ENCODE measurements at regions not wholly inside any gene's neighbourhood (a gene's known extent, or its start where the extent isn't known, plus 50 kb on each side); places are given as distances from the start of the nearest gene placed in this dataset.
"Not testable (repeated sequence)": the region's sequence is repeated elsewhere in the genome, so short reads cannot be mapped to it uniquely, and the experiment has no call there.

GRCh38 chr7:68977385-68978055 lies 620.8 kb upstream of the AUTS2 start:
- peaks cover 7% of the 10 kb centered on the region for H3K9me3 Mint-ChIP-seq
- ATAC-seq: no peak
- no peak overlapping the region for H3K4me3 Mint-ChIP-seq
- no peaks in the 10 kb centered on the region for H3K27me3 Mint-ChIP-seq
- H3K27ac Mint-ChIP-seq: no peak overlapping the region
- no peaks in the 10 kb centered on the region for H3K36me3 Mint-ChIP-seq
- H3K4me1 Mint-ChIP-seq: no peaks in the 10 kb centered on the region

GRCh38 chr7:68978710-68979109 lies 619.6 kb upstream of the AUTS2 start:
- peaks cover 7% of the 10 kb centered on the region for H3K9me3 Mint-ChIP-seq
- no peak overlapping the region for H3K4me3 Mint-ChIP-seq
- no peak for ATAC-seq
- H3K4me1 Mint-ChIP-seq: no peaks in the 10 kb centered on the region
- H3K27me3 Mint-ChIP-seq: no peaks in the 10 kb centered on the region
- H3K36me3 Mint-ChIP-seq: no peaks in the 10 kb centered on the region
- no peak overlapping the region for H3K27ac Mint-ChIP-seq

- Mint-ChIP-seq H3K4me3 (no peak overlapping the region), H3K36me3 (no peaks in the 10 kb centered on the region), H3K9me3 (peaks cover 7% of the 10 kb centered on the region), H3K4me1 (no peaks in the 10 kb centered on the region), H3K27me3 (no peaks in the 10 kb centered on the region), H3K27ac (no peak overlapping the region)
- ATAC-seq: no peak
Measured at GRCh38 chr7:68980011-68980410, 618.3 kb upstream of the AUTS2 start.

GRCh38 chr7:68980432-68980831 lies 617.8 kb upstream of the AUTS2 start:
- not testable (repeated sequence) for H3K27ac Mint-ChIP-seq, ATAC-seq, H3K27me3 Mint-ChIP-seq, H3K36me3 Mint-ChIP-seq, H3K9me3 Mint-ChIP-seq, H3K4me1 Mint-ChIP-seq, H3K4me3 Mint-ChIP-seq

GRCh38 chr7:68984306-68984705 lies 614.0 kb upstream of the AUTS2 start:
- Mint-ChIP-seq H3K36me3 (no peaks in the 10 kb centered on the region), H3K9me3 (peaks cover 14% of the 10 kb centered on the region), H3K27me3 (no peaks in the 10 kb centered on the region), H3K27ac (no peak overlapping the region), H3K4me1 (no peaks in the 10 kb centered on the region), H3K4me3 (no peak overlapping the region)
- no peak for ATAC-seq

GRCh38 chr7:68994841-68995240 lies 603.4 kb upstream of the AUTS2 start:
- Mint-ChIP-seq H3K36me3 (no peaks in the 10 kb centered on the region), H3K4me3 (no peak overlapping the region), H3K27me3 (no peaks in the 10 kb centered on the region), H3K9me3 (no peaks in the 10 kb centered on the region), H3K4me1 (no peaks in the 10 kb centered on the region), H3K27ac (no peak overlapping the region)
- ATAC-seq: no peak

- ATAC-seq: no peak
- no peak overlapping the region for H3K4me3 Mint-ChIP-seq
- no peaks in the 10 kb centered on the region for H3K27me3 Mint-ChIP-seq
- no peak overlapping the region for H3K27ac Mint-ChIP-seq
- no peaks in the 10 kb centered on the region for H3K36me3 Mint-ChIP-seq
- H3K9me3 Mint-ChIP-seq: peaks cover 13% of the 10 kb centered on the region
- no peaks in the 10 kb centered on the region for H3K4me1 Mint-ChIP-seq
Measured at GRCh38 chr7:68998136-68998535, 600.1 kb upstream of the AUTS2 start.

GRCh38 chr7:69002416-69002815 lies 595.9 kb upstream of the AUTS2 start:
- Mint-ChIP-seq H3K27me3 (no peaks in the 10 kb centered on the region), H3K9me3 (peaks cover 13% of the 10 kb centered on the region), H3K27ac (no peak overlapping the region), H3K4me1 (no peaks in the 10 kb centered on the region), H3K36me3 (no peaks in the 10 kb centered on the region), H3K4me3 (no peak overlapping the region)
- no peak for ATAC-seq

GRCh38 chr7:69012149-69012548 lies 586.1 kb upstream of the AUTS2 start:
- no peaks in the 10 kb centered on the region for H3K27me3 Mint-ChIP-seq
- no peaks in the 10 kb centered on the region for H3K4me1 Mint-ChIP-seq
- H3K27ac Mint-ChIP-seq: no peak overlapping the region
- no peak for ATAC-seq
- no peak overlapping the region for H3K4me3 Mint-ChIP-seq
- no peaks in the 10 kb centered on the region for H3K36me3 Mint-ChIP-seq
- H3K9me3 Mint-ChIP-seq: peaks cover 7% of the 10 kb centered on the region

GRCh38 chr7:69017208-69017607 lies 581.1 kb upstream of the AUTS2 start:
- H3K36me3 Mint-ChIP-seq: no peaks in the 10 kb centered on the region
- no peak for ATAC-seq
- H3K9me3 Mint-ChIP-seq: peaks cover 15% of the 10 kb centered on the region
- H3K27me3 Mint-ChIP-seq: no peaks in the 10 kb centered on the region
- no peak overlapping the region for H3K4me3 Mint-ChIP-seq
- H3K4me1 Mint-ChIP-seq: no peaks in the 10 kb centered on the region
- no peak overlapping the region for H3K27ac Mint-ChIP-seq

- Mint-ChIP-seq H3K27me3 (no peaks in the 10 kb centered on the region), H3K4me3 (no peak overlapping the region), H3K4me1 (no peaks in the 10 kb centered on the region), H3K36me3 (no peaks in the 10 kb centered on the region), H3K9me3 (peaks cover 15% of the 10 kb centered on the region), H3K27ac (no peak overlapping the region)
- no peak for ATAC-seq
Measured at GRCh38 chr7:69018200-69018599, 580.1 kb upstream of the AUTS2 start.

- Mint-ChIP-seq H3K27ac (no peak overlapping the region), H3K4me3 (no peak overlapping the region), H3K27me3 (no peaks in the 10 kb centered on the region), H3K9me3 (peaks cover 13% of the 10 kb centered on the region), H3K4me1 (no peaks in the 10 kb centered on the region), H3K36me3 (no peaks in the 10 kb centered on the region)
- ATAC-seq: no peak
Measured at GRCh38 chr7:69019437-69019836, 578.8 kb upstream of the AUTS2 start.

GRCh38 chr7:69020536-69020935 lies 577.7 kb upstream of the AUTS2 start:
- Mint-ChIP-seq H3K9me3 (peaks cover 12% of the 10 kb centered on the region), H3K36me3 (no peaks in the 10 kb centered on the region), H3K27me3 (no peaks in the 10 kb centered on the region), H3K4me3 (no peak overlapping the region), H3K4me1 (no peaks in the 10 kb centered on the region), H3K27ac (no peak overlapping the region)
- ATAC-seq: no peak

- Mint-ChIP-seq H3K36me3 (no peaks in the 10 kb centered on the region), H3K4me1 (no peaks in the 10 kb centered on the region), H3K27me3 (no peaks in the 10 kb centered on the region), H3K27ac (no peak overlapping the region), H3K9me3 (peaks cover 4% of the 10 kb centered on the region), H3K4me3 (no peak overlapping the region)
- no peak for ATAC-seq
Measured at GRCh38 chr7:69025249-69025648, 573.0 kb upstream of the AUTS2 start.

GRCh38 chr7:69032848-69033247 lies 565.4 kb upstream of the AUTS2 start:
- ATAC-seq: no peak
- no peak overlapping the region for H3K27ac Mint-ChIP-seq
- H3K4me3 Mint-ChIP-seq: no peak overlapping the region
- H3K36me3 Mint-ChIP-seq: no peaks in the 10 kb centered on the region
- no peaks in the 10 kb centered on the region for H3K4me1 Mint-ChIP-seq
- peaks cover 2% of the 10 kb centered on the region for H3K9me3 Mint-ChIP-seq
- no peaks in the 10 kb centered on the region for H3K27me3 Mint-ChIP-seq

- Mint-ChIP-seq H3K27ac (no peak overlapping the region), H3K27me3 (no peaks in the 10 kb centered on the region), H3K36me3 (no peaks in the 10 kb centered on the region), H3K4me1 (no peaks in the 10 kb centered on the region), H3K4me3 (no peak overlapping the region), H3K9me3 (peaks cover 2% of the 10 kb centered on the region)
- ATAC-seq: no peak
Measured at GRCh38 chr7:69035826-69036225, 562.4 kb upstream of the AUTS2 start.

GRCh38 chr7:69036301-69036700 lies 562.0 kb upstream of the AUTS2 start:
- Mint-ChIP-seq H3K27me3 (no peaks in the 10 kb centered on the region), H3K4me1 (no peaks in the 10 kb centered on the region), H3K27ac (no peak overlapping the region), H3K36me3 (no peaks in the 10 kb centered on the region), H3K4me3 (no peak overlapping the region), H3K9me3 (peaks cover 2% of the 10 kb centered on the region)
- ATAC-seq: no peak

All from stimulated activated memory B cell treated with anti-CD40 and anti-IgM and Interleukin-4, amounts not matched to agents 10 μg/mL and 1 μg/mL and 100 μg/mL, for 72 hours (primary cell).